Lung (tissue), 11 donors: ENCODE measurements at regions not wholly inside any gene's neighbourhood (a gene's known extent, or its start where the extent isn't known, plus 50 kb on each side); places are given as distances from the start of the nearest gene placed in this dataset.
A peak's percentile ranks its signal among the peaks of the same experiment; 100 is the strongest.

ENCODE experiments used
- ATAC-seq: fragments of 200-7000 bp; cut with Tn5 transposase; one replicate; pipeline ENCODE4 v1.9.1; 2020; ENCODE audit warnings: moderate number of reproducible peaks; ENCODE audit not compliant: insufficient read depth, low FRiP score
- DNase-seq, 3 donors: peaks; one replicate each; pipeline ENCODE4 v3.0.0-alpha.2; 2013 to 2017
- H3K27ac ChIP-seq, 2 donors: one replicate each; pipeline ENCODE4 v1.5.1; 2013; ENCODE audit warnings: mild to moderate bottlenecking in 2 of 2, moderate library complexity in 2 of 2, control low read depth in 1 of 2, inconsistent platforms in 1 of 2, low read depth in 1 of 2, low read length in 1 of 2
- H3K27me3 ChIP-seq, 3 donors: one replicate each; pipeline ENCODE4 v1.5.1; 2013; ENCODE audit warnings: low read length in 2 of 3; ENCODE audit not compliant: control insufficient read depth in 3 of 3, insufficient read depth in 3 of 3
- H3K36me3 ChIP-seq, 4 donors: one replicate each; pipeline ENCODE4 v1.5.1; 2013; ENCODE audit warnings: low read length in 4 of 4, mild to moderate bottlenecking in 1 of 4, moderate library complexity in 1 of 4; ENCODE audit not compliant: control insufficient read depth in 4 of 4, insufficient read depth in 4 of 4
- H3K4me1 ChIP-seq, 5 donors: one replicate each; pipeline ENCODE4 v1.5.1; 2013; ENCODE audit warnings: low read length in 5 of 5, mild to moderate bottlenecking in 2 of 5, moderate library complexity in 1 of 5; ENCODE audit not compliant: control insufficient read depth in 5 of 5, insufficient read depth in 5 of 5
- H3K4me3 ChIP-seq: one replicate; pipeline ENCODE4 v1.5.1; 2013; ENCODE audit warnings: mild to moderate bottlenecking, control low read depth, moderate library complexity
- H3K9ac ChIP-seq, 2 donors: one replicate each; pipeline ENCODE4 v1.5.1; 2013; ENCODE audit warnings: low read length in 2 of 2, control low read depth in 1 of 2; ENCODE audit not compliant: insufficient read depth in 1 of 2
- H3K9me3 ChIP-seq, 4 donors: one replicate each; pipeline ENCODE4 v1.5.1; 2013; ENCODE audit warnings: low read length in 3 of 4, mild to moderate bottlenecking in 1 of 4, moderate library complexity in 1 of 4; ENCODE audit not compliant: control insufficient read depth in 4 of 4, insufficient read depth in 3 of 4
- WGBS, 2 donors: extraction: QIAGEN DNeasy Blood & Tissue Kit; methylation state at CpG; one replicate each; pipeline ENCODE4 v1.1.7; 2013; 5-methylcytosine and 5-hydroxymethylcytosine counted together
- TF ChIP-seq, protein P1 (sequence below): IDR thresholded peaks from 2 replicates; pipeline ENCODE4 v1.5.1; 2012; ENCODE audit warnings: mild to moderate bottlenecking; ENCODE audit errors: control extremely low read depth, extremely low read depth
- donor health status: control.
- donor health status: control.
- donor health status: Bipolar disorder and iron deficiency.
- donor health status: healthy.
- donor health status: DM: yes; HTN: yes; CAD: no.

DNA sequence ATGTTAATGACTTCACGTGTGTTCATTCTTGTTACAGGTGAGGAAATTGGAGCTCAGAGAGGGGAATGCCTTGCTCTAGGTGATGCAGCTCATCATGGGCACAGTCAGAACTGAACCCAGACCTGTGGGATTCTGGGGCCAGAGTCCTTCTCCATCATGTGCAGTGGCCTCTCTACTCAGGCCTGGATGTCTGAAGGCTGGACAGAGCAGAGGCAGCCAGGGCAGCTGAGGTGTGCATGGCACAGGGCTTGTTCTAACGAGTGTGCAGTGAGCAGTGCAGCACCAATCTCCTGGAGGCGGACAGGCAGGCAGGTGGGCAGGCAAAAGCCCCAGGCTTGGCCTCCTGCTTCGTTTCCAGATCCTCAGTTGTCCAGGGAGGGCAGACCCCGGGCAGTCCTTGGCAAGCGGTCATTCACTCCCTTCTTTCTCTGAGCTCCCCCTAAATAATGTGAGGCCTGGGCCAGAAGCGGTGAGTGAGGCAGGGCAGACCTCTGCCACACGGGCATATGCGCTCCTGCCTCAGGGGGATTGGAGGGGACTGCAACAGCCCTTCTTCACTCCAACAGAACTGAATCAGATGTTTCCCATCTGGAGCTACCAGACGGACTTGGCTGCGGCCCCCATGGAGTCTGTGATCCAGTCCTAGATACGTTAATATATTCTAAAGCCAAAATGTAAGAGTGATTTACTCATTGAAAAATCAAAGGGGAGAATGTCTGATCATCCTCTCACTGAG lies 68.7 kb upstream of the FSTL4 start:
- H3K27me3 ChIP-seq: peaks cover 0 to 6% (median 5%) of the 10 kb centered on the region in 3 donors
- H3K9ac ChIP-seq: no peak overlapping the region
- TF ChIP-seq, protein P1, sequence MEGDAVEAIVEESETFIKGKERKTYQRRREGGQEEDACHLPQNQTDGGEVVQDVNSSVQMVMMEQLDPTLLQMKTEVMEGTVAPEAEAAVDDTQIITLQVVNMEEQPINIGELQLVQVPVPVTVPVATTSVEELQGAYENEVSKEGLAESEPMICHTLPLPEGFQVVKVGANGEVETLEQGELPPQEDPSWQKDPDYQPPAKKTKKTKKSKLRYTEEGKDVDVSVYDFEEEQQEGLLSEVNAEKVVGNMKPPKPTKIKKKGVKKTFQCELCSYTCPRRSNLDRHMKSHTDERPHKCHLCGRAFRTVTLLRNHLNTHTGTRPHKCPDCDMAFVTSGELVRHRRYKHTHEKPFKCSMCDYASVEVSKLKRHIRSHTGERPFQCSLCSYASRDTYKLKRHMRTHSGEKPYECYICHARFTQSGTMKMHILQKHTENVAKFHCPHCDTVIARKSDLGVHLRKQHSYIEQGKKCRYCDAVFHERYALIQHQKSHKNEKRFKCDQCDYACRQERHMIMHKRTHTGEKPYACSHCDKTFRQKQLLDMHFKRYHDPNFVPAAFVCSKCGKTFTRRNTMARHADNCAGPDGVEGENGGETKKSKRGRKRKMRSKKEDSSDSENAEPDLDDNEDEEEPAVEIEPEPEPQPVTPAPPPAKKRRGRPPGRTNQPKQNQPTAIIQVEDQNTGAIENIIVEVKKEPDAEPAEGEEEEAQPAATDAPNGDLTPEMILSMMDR: no peak
- no peak overlapping the region for H3K27ac ChIP-seq
- ATAC-seq (no peak), DNase-seq (peak; percentile 40 to 74 (median 46))
- no peaks in the 10 kb centered on the region for H3K36me3 ChIP-seq
- peaks cover 0 to 7% (median 0%) of the 10 kb centered on the region in 5 donors for H3K4me1 ChIP-seq
- H3K4me3 ChIP-seq: no peak overlapping the region
- WGBS, 2 donors: 84 to 85% methylated on average over 12 of the region's 12 CpGs
- H3K9me3 ChIP-seq: no peaks in the 10 kb centered on the region

DNA sequence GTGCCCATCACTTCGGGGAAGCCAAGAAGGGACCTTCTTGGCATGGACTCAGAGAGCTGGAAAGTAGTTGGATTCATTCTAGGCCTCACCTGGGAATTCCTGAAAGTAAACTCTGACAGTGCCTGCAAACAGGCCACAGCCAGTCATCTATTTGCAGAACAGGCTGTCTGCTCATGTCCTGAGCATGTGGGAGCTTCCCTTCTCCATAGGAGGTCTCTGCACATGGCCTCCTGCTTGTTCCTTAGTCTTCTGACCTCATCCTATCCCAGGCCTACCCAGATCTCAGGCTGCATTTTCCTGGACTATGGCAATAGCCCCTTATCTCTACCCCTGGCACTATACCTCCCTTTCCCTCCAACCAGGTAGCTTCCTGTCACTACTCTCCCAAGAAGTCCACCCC lies 67.2 kb upstream of the FSTL4 start:
- Histone ChIP-seq H3K36me3 (no peaks in the 10 kb centered on the region), H3K9ac (no peak overlapping the region), H3K27ac (no peak overlapping the region), H3K4me1 (peaks cover 0 to 7% (median 0%) of the 10 kb centered on the region in 5 donors), H3K9me3 (no peaks in the 10 kb centered on the region), H3K27me3 (peaks cover 0 to 6% (median 5%) of the 10 kb centered on the region in 3 donors), H3K4me3 (no peak overlapping the region)
- 72 to 73% methylated on average over 1 of the region's 1 CpG for WGBS, 2 donors
- no peak for DNase-seq
- TF ChIP-seq, protein P1: no peak
- no peak for ATAC-seq

DNA sequence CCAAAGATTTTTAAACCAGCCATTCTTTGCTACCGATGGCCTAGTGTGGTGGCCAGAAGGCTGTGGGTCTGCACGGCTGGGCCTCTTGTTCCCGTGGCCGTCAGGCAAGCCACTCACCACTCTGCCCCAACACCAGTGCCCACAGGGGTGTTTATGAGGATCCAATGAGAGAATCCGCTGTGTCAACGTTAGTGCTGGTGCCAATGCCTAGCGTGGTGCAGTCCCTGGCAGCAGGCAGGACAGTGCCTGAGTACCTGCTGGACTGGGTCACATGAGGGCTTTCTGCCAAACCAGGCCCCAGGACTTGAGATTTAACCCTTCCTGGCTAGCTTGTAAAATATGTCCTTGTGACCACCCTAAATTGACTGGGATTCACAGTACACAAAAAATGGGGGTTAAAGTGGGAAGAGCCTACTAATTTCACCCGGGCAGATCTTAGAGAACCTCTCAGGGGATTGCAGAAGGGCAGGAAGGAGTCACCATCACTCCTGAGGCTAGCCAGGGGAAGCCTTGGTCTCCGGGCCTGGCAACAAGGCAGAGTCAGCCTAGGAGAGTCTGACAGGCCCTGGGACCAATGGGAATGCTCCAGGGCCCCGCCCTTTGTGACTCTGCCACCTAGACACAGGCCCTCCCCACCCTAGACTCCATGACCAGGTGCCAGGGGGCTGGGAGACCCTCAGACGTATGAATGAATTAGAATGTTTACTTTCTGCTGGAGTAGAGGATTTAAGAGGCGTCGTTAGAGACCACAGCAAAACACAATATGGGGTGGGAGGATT lies 63.2 kb upstream of the FSTL4 start:
- Histone ChIP-seq H3K27me3 (peaks cover 0 to 4% (median 0%) of the 10 kb centered on the region in 3 donors), H3K4me3 (no peak overlapping the region), H3K27ac (no peak overlapping the region), H3K36me3 (no peaks in the 10 kb centered on the region), H3K4me1 (no peaks in the 10 kb centered on the region), H3K9me3 (peaks cover 0 to 1% (median 0%) of the 10 kb centered on the region in 4 donors), H3K9ac (no peak overlapping the region)
- 79 to 83% methylated on average over 13 of the region's 13 CpGs for WGBS, 2 donors
- TF ChIP-seq, protein P1: no peak
- no peak for ATAC-seq
- no peak for DNase-seq
